Activated CD8-positive, alpha-beta T cell treated with anti-CD3 and anti-CD28 coated beads for 36 hours (primary cell): ENCODE measurements at regions not wholly inside any gene's neighbourhood (a gene's known extent, or its start where the extent isn't known, plus 50 kb on each side); places are given as distances from the start of the nearest gene placed in this dataset.

Experiments
- ATAC-seq: fragments of 200-7000 bp; cut with Tn5 transposase; one replicate; pipeline ENCODE4 v1.10.0; 2021; ENCODE audit warnings: mild to moderate bottlenecking, moderate library complexity
- CTCF ChIA-PET: fragments of 350-600 bp; sonication (Branson Sonifier 250); formaldehyde crosslinking; loops from one replicate; lab custom pipeline; 2021; ENCODE audit warnings: antibody characterized with exemption; lab: Charles Lee
- POLR2A ChIA-PET: fragments of 350-600 bp; sonication (Branson Sonifier 250); formaldehyde crosslinking; loops from one replicate; lab custom pipeline; 2021; ENCODE audit warnings: antibody characterized with exemption; lab: Charles Lee
- DNase-seq: peaks from one replicate; pipeline ENCODE4 v3.0.0-alpha.2; 2020
- H3K27ac Mint-ChIP-seq: one replicate; pipeline ENCODE4 v1.8.0; 2021; ENCODE audit warnings: mild to moderate bottlenecking, mixed read lengths
- H3K27me3 Mint-ChIP-seq: one replicate; pipeline ENCODE4 v1.8.0; 2021; ENCODE audit warnings: mixed read lengths
- H3K36me3 Mint-ChIP-seq: one replicate; pipeline ENCODE4 v1.8.0; 2021; ENCODE audit warnings: low read depth, mixed read lengths
- H3K4me1 Mint-ChIP-seq: one replicate; pipeline ENCODE4 v1.8.0; 2021; ENCODE audit warnings: low read depth, mixed read lengths
- H3K4me3 Mint-ChIP-seq: one replicate; pipeline ENCODE4 v1.8.0; 2021; ENCODE audit warnings: mild to moderate bottlenecking, moderate library complexity, mixed read lengths
- H3K9me3 Mint-ChIP-seq: one replicate; pipeline ENCODE4 v1.8.0; 2021; ENCODE audit warnings: mixed read lengths
- CTCF ChIP-seq: fragments of 200-600 bp; IDR thresholded peaks from one replicate; pipeline ENCODE4 v1.8.0; 2022; ENCODE audit warnings: antibody characterized with exemption, mild to moderate bottlenecking
- intact Hi-C: fragments of 100-400 bp; cut with micrococcal nuclease; formaldehyde crosslinking; loops from one replicate; pipeline ENCODE4 v1.10.0; 2022

- DNase-seq (no peak), ATAC-seq (no peak)
- no peak for TF ChIP-seq CTCF
- no peaks in the 10 kb centered on the region for H3K9me3 Mint-ChIP-seq
- no peaks in the 10 kb centered on the region for H3K36me3 Mint-ChIP-seq
- intact Hi-C loops, result no loop called here
- H3K27me3 Mint-ChIP-seq, result peaks cover 8% of the 10 kb centered on the region
- no peak overlapping the region for H3K4me3 Mint-ChIP-seq
- ChIA-PET POLR2A (no interaction called here), CTCF (no interaction called here)
- no peaks in the 10 kb centered on the region for H3K4me1 Mint-ChIP-seq
- H3K27ac Mint-ChIP-seq, result no peak overlapping the region
Observed at GRCh38 chr5:74457876-74458275, 182.7 kb downstream of the ENC1 start.

DNA sequence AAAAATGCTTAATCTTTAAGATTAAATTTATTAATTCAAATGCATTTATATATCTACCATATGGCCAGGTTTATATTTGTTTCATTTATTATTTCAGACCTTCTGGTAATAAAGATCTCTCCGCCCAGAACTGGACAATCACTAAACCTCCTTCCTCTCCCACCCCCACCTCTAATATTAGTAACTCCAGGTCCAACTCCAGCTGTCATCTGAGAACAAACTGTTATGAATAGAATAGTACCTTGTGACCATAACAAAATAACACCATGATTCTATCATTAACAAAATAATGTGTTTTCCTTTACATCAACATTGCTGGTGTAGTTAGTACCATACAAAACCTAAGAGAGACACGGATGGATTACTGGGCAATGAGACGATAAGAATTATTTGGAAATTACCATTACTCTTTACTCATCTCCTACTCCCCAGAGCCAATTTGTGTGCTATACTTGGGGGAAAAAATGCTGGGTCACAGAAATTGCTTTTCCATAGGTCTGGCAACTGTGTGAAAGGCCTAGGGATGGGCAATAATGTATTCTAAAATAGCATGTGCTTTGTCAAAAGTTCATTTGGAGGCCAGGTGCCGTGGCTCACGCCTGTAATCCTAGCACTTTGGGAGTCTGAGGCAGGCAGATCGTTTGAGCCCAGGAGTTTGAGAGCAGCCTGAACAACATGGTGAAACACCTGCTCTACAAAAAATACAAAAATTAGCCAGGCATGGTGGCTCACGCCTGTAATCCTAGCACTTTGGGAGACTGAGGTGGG lies 186.1 kb downstream of the ENC1 start:
- ATAC-seq (no peak), DNase-seq (no peak)
- H3K4me1 Mint-ChIP-seq, result no peaks in the 10 kb centered on the region
- H3K27ac Mint-ChIP-seq, result no peak overlapping the region
- H3K27me3 Mint-ChIP-seq, result peaks cover 8% of the 10 kb centered on the region
- no peak for TF ChIP-seq CTCF
- POLR2A ChIA-PET, result no interaction called here
- H3K36me3 Mint-ChIP-seq, result no peaks in the 10 kb centered on the region
- H3K9me3 Mint-ChIP-seq, result no peaks in the 10 kb centered on the region
- CTCF ChIA-PET, result no interaction called here
- intact Hi-C loops, result no loop called here
- no peak overlapping the region for H3K4me3 Mint-ChIP-seq

- no peaks in the 10 kb centered on the region for H3K9me3 Mint-ChIP-seq
- DNase-seq (no peak), ATAC-seq (no peak)
- ChIA-PET POLR2A (no interaction called here), CTCF (no interaction called here)
- no peak for TF ChIP-seq CTCF
- no peak overlapping the region for H3K4me3 Mint-ChIP-seq
- H3K36me3 Mint-ChIP-seq, result no peaks in the 10 kb centered on the region
- intact Hi-C loops, result no loop called here
- H3K27me3 Mint-ChIP-seq, result peaks cover 7% of the 10 kb centered on the region
- no peaks in the 10 kb centered on the region for H3K4me1 Mint-ChIP-seq
- no peak overlapping the region for H3K27ac Mint-ChIP-seq
Observed at GRCh38 chr5:74452856-74453255, 187.7 kb downstream of the ENC1 start.

DNA sequence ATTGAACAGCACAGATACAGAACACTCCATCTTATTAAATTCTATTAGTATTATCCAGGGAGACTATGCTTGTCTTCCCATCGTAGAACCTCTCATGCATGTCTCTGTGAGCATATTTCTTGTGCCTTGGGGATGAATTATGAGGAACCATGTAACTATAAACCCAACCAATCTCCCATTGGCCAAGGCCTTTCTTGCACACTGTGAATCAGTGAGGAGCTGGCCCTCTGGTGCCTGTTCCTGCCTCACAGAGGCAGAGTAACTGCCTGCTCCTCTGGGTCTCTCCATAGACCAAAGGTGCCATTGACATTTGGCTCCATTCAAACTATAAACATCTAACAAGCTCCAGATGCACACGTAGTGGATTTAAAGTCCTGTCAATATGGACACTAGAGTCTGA lies 190.4 kb downstream of the ENC1 start:
- Mint-ChIP-seq H3K27me3 (peaks cover 7% of the 10 kb centered on the region), H3K36me3 (no peaks in the 10 kb centered on the region), H3K9me3 (no peaks in the 10 kb centered on the region), H3K27ac (no peak overlapping the region), H3K4me3 (no peak overlapping the region), H3K4me1 (no peaks in the 10 kb centered on the region)
- ChIA-PET CTCF (no interaction called here), POLR2A (no interaction called here)
- no peak for ATAC-seq
- intact Hi-C loops, result no loop called here
- no peak for TF ChIP-seq CTCF
- no peak for DNase-seq

DNA sequence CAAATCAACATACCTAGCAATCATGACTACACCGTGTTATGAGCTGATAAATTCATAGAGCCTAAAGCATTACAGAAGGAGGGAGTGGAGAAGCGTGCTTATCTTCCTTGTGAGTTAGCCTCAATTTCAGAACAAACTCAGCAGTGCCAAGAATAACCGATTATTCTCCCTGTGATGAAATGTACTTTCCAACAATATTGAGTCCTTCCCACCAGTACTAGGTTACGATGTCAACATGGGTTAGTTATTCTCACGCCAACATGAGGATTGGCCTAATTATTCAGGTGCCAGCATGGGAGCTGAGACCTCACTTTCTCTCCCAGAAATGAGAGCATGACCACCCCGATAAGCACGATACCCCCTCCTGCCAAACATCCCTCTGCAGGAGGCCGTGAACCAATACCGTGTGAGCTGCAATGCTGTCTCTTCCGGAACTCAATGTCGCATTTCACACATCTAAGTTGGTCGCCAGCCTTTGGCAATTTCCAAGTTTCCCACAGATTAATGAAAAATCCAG lies 193.7 kb downstream of the ENC1 start:
- Mint-ChIP-seq H3K4me3 (no peak overlapping the region), H3K9me3 (no peaks in the 10 kb centered on the region), H3K4me1 (no peaks in the 10 kb centered on the region), H3K27ac (no peak overlapping the region), H3K36me3 (no peaks in the 10 kb centered on the region), H3K27me3 (peaks cover 4% of the 10 kb centered on the region)
- ATAC-seq (no peak), DNase-seq (no peak)
- intact Hi-C loops, result no loop called here
- ChIA-PET CTCF (no interaction called here), POLR2A (no interaction called here)
- no peak for TF ChIP-seq CTCF
